GM12878 (cell line): ENCODE measurements at regions not wholly inside any gene's neighbourhood (a gene's known extent, or its start where the extent isn't known, plus 50 kb on each side); places are given as distances from the start of the nearest gene placed in this dataset.

Source experiments
- ATAC-seq: fragments of 200-7000 bp; cut with Tn5 transposase; 3 replicates; pipeline ENCODE4 v1.9.1; 2020; ENCODE audit warnings: mild to moderate bottlenecking, moderate library complexity
- BruUV-seq: library from RNA; stranded (reverse); fragments of 400-500 nt; replicated peaks from 2 replicates; lab custom pipeline; 2021; lab: Mats Ljungman, UMichigan
- CTCF ChIA-PET: fragments of 300-600 bp; sonication (Branson Sonifier 250); formaldehyde crosslinking; extraction: SDS; loops from one replicate; lab custom pipeline; 2021; ENCODE audit warnings: inconsistent platforms; lab: Yijun Ruan, JAX
- POLR2A ChIA-PET: fragments of 350-600 bp; formaldehyde crosslinking; extraction: SDS; loops from one replicate; lab custom pipeline; 2021; ENCODE audit warnings: inconsistent platforms; lab: Charles Lee
- RAD21 ChIA-PET: fragments of 300-600 bp; sonication (Branson Sonifier 250); formaldehyde crosslinking; loops from one replicate; lab custom pipeline; 2023; ENCODE audit warnings: antibody characterized with exemption; ENCODE audit not compliant: unreplicated experiment; lab: Charles Lee
- SMC1A ChIA-PET: fragments of 300-600 bp; sonication (Branson Sonifier 250); formaldehyde crosslinking; loops from one replicate; lab custom pipeline; 2023; ENCODE audit not compliant: unreplicated experiment, uncharacterized antibody; lab: Charles Lee
- DNase-seq: peaks from one replicate; pipeline ENCODE4 v3.0.0-alpha.2; 2011; ENCODE audit warnings: low read depth, low spot score
- FAIRE-seq: peaks from 3 replicates; lab custom pipeline; 2011; peaks lifted over from hg19 to GRCh38; lab: Jason Lieb, UNC
- H2AFZ ChIP-seq: 2 replicates; pipeline ENCODE4 v1.6.0; 2011; ENCODE audit warnings: low read depth, low read length, control low read depth; ENCODE audit not compliant: control insufficient read depth
- H3K27ac ChIP-seq: 2 replicates; pipeline ENCODE4 v1.5.1; 2011; ENCODE audit warnings: control low read depth; ENCODE audit not compliant: control insufficient read depth, insufficient read depth
- H3K27me3 ChIP-seq, 2 experiments: replicated peaks in 1 of 2; 2 replicates each; pipeline versions ENCODE4 v1.6.0 to v1.6.1; 2011; ENCODE audit warnings: low read length in 1 of 2; ENCODE audit not compliant: control insufficient read depth in 2 of 2, insufficient read depth in 2 of 2
- H3K36me3 ChIP-seq, 2 experiments: 2 replicates each; pipeline ENCODE4 v1.5.1; 2011; ENCODE audit warnings: low read length in 1 of 2; ENCODE audit not compliant: control insufficient read depth in 2 of 2, insufficient read depth in 2 of 2
- H3K4me1 ChIP-seq: 2 replicates; pipeline ENCODE4 v1.6.1; 2011; ENCODE audit warnings: mild to moderate bottlenecking, low read length, moderate library complexity, mixed read lengths; ENCODE audit not compliant: control insufficient read depth, insufficient read depth
- H3K4me2 ChIP-seq: 2 replicates; pipeline ENCODE4 v1.6.0; 2011; ENCODE audit warnings: control low read depth; ENCODE audit not compliant: control insufficient read depth, insufficient read depth
- H3K4me3 ChIP-seq: fragments of 200-600 bp; sonication (generic); 2 replicates; pipeline ENCODE4 v1.5.1; 2016
- H3K79me2 ChIP-seq: 2 replicates; pipeline ENCODE4 v1.6.0; 2011; ENCODE audit warnings: low read length; ENCODE audit not compliant: control insufficient read depth, insufficient read depth
- H3K9ac ChIP-seq: 2 replicates; pipeline ENCODE4 v1.8.0; 2011; ENCODE audit warnings: low read length, control low read depth, mixed read lengths; ENCODE audit not compliant: control insufficient read depth, insufficient read depth
- H3K9me3 ChIP-seq: replicated peaks from 3 replicates; pipeline ENCODE4 v1.5.1; 2011; ENCODE audit warnings: mild to moderate bottlenecking, low read length; ENCODE audit not compliant: control insufficient read depth, insufficient read depth
- H4K20me1 ChIP-seq: 2 replicates; pipeline ENCODE4 v1.6.0; 2011; ENCODE audit not compliant: control insufficient read depth, insufficient read depth
- IKZF1 ChIP-seq: fragments of 450-650 bp; conservative IDR thresholded peaks from 2 replicates; pipeline ENCODE4 v1.6.1; 2017; ENCODE audit warnings: antibody characterized with exemption, mild to moderate bottlenecking
- RCOR1 ChIP-seq: conservative IDR thresholded peaks from 2 replicates; pipeline ENCODE4 v1.6.1; 2012; ENCODE audit warnings: low read depth, low read length, improper control_type of control experiment
- SREBF2 ChIP-seq: IDR thresholded peaks from 2 replicates; pipeline ENCODE4 v1.6.1; 2012; ENCODE audit warnings: mild to moderate bottlenecking, low read length
- WGBS: methylation state at CpG from one replicate; pipeline ENCODE4 v1.1.6; 2016; ENCODE audit warnings: low lambda C conversion rate; ENCODE audit not compliant: insufficient replicate concordance, insufficient coverage; ENCODE audit errors: missing lambda C conversion rate; 5-methylcytosine and 5-hydroxymethylcytosine counted together
- in situ Hi-C: fragments of 300-500 bp; cut with MboI; formaldehyde crosslinking; loops from 9 replicates; pipeline ENCODE4 v1.14.3; 2018; ENCODE audit warnings: mixed read lengths
- intact Hi-C: fragments of 100-400 bp; cut with micrococcal nuclease; formaldehyde crosslinking; loops from one replicate; pipeline ENCODE4 v1.14.2; 2022; ENCODE audit not compliant: unreplicated experiment
- TF ChIP-seq, protein P1 (sequence below): fragments of 450-650 bp; IDR thresholded peaks from 2 replicates; pipeline ENCODE4 v1.6.1; 2017; ENCODE audit warnings: mild to moderate bottlenecking, moderate library complexity

DNA sequence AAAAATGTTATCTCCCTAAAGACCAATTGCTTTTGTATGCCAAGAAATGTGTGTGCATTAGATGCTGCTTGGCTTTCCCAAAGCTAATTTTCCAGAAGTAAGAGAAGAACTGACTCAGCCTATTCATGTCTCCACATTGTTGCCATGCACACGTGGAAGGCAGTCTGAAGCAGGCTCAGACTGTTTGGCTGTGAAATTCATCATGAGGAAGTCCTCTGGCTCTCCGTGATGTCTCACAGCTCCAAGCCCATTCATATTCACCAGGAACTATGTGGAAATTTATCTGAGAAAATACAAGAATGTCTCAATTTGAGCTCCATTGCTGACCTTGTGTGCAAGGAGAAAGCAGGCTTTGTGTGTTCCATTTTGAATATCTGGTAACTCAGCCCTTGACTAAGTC, 1022.2 kb upstream of the GJE1 start:
- H3K4me2 ChIP-seq: no peak overlapping the region
- in situ Hi-C loops: no loop called here
- intact Hi-C loops: no loop called here
- no peaks in the 10 kb centered on the region for H3K9me3 ChIP-seq
- no peak overlapping the region for H2AFZ ChIP-seq
- TF ChIP-seq, protein P1, sequence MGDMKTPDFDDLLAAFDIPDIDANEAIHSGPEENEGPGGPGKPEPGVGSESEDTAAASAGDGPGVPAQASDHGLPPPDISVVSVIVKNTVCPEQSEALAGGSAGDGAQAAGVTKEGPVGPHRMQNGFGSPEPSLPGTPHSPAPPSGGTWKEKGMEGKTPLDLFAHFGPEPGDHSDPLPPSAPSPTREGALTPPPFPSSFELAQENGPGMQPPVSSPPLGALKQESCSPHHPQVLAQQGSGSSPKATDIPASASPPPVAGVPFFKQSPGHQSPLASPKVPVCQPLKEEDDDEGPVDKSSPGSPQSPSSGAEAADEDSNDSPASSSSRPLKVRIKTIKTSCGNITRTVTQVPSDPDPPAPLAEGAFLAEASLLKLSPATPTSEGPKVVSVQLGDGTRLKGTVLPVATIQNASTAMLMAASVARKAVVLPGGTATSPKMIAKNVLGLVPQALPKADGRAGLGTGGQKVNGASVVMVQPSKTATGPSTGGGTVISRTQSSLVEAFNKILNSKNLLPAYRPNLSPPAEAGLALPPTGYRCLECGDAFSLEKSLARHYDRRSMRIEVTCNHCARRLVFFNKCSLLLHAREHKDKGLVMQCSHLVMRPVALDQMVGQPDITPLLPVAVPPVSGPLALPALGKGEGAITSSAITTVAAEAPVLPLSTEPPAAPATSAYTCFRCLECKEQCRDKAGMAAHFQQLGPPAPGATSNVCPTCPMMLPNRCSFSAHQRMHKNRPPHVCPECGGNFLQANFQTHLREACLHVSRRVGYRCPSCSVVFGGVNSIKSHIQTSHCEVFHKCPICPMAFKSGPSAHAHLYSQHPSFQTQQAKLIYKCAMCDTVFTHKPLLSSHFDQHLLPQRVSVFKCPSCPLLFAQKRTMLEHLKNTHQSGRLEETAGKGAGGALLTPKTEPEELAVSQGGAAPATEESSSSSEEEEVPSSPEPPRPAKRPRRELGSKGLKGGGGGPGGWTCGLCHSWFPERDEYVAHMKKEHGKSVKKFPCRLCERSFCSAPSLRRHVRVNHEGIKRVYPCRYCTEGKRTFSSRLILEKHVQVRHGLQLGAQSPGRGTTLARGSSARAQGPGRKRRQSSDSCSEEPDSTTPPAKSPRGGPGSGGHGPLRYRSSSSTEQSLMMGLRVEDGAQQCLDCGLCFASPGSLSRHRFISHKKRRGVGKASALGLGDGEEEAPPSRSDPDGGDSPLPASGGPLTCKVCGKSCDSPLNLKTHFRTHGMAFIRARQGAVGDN: no peak
- TF ChIP-seq RCOR1 (no peak), IKZF1 (no peak), SREBF2 (no peak)
- H3K4me1 ChIP-seq: no peaks in the 10 kb centered on the region
- no peak for FAIRE-seq
- no peaks in the 10 kb centered on the region for H4K20me1 ChIP-seq
- no peak overlapping the region for H3K4me3 ChIP-seq
- H3K79me2 ChIP-seq: no peaks in the 10 kb centered on the region
- H3K27ac ChIP-seq: no peak overlapping the region
- no peak for DNase-seq
- BruUV-seq: no TSS peak
- POLR2A ChIA-PET: no interaction called here
- RAD21 ChIA-PET: no interaction called here
- H3K27me3 ChIP-seq: no peaks in the 10 kb centered on the region
- no peaks in the 10 kb centered on the region for H3K36me3 ChIP-seq
- 27% methylated on average over 2 of the region's 2 CpGs for WGBS
- SMC1A ChIA-PET: no interaction called here
- ATAC-seq: no peak
- CTCF ChIA-PET: interaction anchor here (0.6 kb wide), 1 partner anchor 1400 kb away, joined by 3 read pairs; no protein-coding TSS in a partner anchor
- no peak overlapping the region for H3K9ac ChIP-seq
